HG03460 (cell line): ENCODE measurements at regions not wholly inside any gene's neighbourhood (a gene's known extent, or its start where the extent isn't known, plus 50 kb on each side); places are given as distances from the start of the nearest gene placed in this dataset.
"Not testable (repeated sequence)": the region's sequence is repeated elsewhere in the genome, so short reads cannot be mapped to it uniquely, and the experiment has no call there.

Experiments used
- ATAC-seq: cut with Tn5 transposase; IDR thresholded peaks from one replicate; pipeline ENCODE4 v1.9.1; 2021; ENCODE audit not compliant: unreplicated experiment

DNA sequence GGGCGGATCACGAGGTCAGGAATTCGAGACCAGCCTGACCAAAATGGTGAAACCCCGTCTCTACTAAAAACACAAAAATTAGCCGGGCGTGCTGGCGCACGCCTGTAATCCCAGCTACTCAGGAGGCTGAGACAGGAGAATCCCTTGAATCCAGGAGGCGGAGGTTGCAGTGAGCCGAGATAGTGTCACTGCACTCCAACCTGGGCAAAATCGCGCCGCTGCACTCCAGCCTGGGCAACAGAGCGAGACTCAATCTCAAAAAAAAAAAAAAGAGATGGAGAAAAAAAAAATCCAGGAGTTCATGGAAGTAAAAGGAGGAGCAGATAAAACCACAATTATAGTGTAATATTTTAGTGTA is 76.3 kb upstream of the ZNF184 start:
- not testable (repeated sequence) for ATAC-seq

- no peak for ATAC-seq
Measured at GRCh38 chr6:27547157-27548075, 74.5 kb upstream of the ZNF184 start.

DNA sequence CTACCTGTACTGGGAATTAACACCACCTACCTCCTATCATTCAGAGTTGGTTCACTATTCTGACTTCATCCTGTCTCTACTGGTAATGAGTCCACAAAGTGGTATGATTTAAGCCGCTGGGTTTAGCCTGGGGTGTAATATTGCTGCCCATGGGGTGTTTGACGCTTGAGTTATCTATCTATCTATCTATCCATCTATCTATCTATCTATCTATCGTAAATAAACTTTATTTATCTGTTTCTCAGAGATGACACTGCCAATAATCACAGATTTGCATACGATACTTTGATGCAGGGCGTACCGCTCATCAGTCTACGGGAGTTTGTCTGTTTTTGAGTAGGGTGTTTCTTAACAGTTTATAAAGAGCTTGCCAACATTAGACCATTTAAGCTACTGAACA is 73.6 kb upstream of the ZNF184 start:
- no peak for ATAC-seq

DNA sequence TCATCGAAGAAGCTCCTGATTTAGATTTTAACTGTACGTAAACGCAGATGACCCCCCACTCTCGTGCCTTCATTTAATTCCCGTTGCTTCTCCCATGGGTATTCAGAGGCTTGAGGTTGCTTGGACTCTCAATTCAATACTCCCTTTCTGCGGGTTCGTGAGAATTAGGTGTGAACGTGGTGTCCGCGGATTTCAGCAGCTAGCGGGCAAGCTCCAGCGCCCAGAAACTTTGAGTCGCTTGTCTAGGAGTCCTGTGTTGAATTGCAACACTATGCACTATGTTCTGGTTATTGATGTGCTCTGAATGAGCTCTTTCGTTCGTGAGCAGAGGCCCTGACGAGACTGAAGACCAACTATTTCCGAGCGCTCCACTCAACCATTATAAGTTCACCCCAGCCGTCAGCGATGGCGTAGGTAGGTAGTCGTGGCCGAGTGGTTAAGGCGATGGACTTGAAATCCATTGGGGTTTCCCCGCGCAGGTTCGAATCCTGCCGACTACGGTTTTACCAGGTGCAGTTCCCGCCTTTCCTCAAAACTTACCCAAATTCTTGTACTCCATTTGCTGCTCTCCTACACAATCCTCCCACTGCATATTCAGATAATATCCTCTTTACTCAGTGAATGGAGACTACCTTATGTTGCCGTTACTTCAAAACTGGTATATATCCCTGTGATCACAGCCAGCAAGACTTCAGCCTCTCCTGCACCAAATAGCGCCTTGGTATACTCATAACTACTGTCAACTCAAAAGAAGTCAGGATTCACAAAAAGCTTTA is 72.6 kb upstream of the ZNF184 start:
- ATAC-seq, result no peak

- ATAC-seq, result no peak
Measured at GRCh38 chr6:27544612-27545260, 71.8 kb upstream of the ZNF184 start.

GRCh38 chr6:27544135-27544534 is 71.2 kb upstream of the ZNF184 start:
- ATAC-seq, result not testable (repeated sequence)

- no peak for ATAC-seq
Measured at GRCh38 chr6:27542485-27542884, 69.6 kb upstream of the ZNF184 start.

GRCh38 chr6:27541933-27542297 is 69.0 kb upstream of the ZNF184 start:
- ATAC-seq, result no peak

GRCh38 chr6:27541212-27541932 is 68.5 kb upstream of the ZNF184 start:
- ATAC-seq, result no peak

DNA sequence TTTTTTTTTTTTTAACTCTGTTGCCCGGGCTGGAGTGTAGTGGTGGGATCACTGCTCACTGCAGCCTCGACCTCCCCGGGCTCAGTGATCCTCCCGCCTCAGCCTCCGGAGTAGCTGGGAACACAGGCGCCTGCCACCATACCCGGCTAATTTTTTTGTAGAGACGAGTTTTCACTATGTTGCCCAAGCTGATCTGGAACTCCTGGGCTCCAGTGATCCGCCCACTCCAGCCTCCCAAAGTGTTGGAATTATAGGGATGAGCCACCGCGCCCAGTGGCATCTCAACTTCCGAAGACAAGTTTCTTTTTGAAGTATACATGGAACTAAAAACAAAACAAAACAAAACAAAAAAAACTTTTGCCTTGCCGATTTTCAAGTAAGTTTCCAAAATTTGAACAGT is 66.6 kb upstream of the ZNF184 start:
- ATAC-seq, result no peak

DNA sequence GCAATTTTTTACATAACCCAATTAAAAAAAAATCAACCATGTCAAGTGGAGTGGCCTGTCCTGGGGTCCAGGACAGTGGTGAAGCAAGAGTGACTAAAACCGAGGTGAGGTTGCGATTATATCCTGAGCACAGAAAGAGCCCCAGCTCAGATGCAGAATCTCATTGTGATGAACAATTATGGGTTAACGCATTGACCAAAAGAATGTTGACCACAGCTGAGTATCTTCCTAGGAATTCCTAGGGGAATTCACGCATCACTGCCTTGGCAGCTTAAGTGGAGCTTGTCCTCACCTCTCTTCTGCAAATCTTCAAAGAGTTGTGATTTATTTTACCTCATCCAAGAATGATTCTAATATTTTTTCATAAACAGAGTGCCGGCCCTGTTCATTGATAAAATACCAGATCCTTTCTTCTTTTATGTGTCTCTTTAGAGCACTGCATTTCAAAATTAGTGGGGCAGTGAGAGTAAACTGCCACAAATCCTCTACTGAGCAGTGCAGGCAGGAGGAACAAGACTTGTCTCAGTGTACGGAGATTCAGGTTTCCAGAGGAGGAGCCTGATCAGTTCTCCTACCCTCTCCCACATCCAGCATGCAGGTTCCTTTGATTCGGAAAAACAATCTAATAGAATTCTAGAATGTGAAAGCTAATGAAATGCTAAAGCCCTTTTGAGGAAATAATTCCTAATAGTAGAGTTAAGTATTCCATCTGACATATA is 60.1 kb upstream of the ZNF184 start:
- ATAC-seq, result no peak

GRCh38 chr6:27531772-27532459 is 59.0 kb upstream of the ZNF184 start:
- no peak for ATAC-seq

DNA sequence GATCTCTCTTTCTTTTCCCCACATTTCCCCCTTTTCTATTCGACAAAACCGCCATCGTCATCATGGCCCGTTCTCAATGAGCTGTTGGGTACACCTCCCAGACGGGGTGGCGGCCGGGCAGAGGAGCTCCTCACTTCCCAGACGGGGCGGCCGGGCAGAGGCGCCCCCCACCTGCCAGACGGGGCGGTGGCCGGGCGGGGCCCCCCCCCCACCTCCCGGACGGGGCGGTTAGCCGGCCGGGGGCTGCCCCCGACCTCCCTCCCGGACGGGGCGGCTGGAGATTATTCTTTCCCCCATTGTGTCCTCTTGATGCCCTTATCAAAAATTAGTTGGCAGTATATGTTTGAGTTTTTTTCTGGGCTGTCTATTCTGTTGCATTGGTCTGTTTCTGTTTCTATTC is 56.9 kb upstream of the ZNF184 start:
- not testable (repeated sequence) for ATAC-seq

DNA sequence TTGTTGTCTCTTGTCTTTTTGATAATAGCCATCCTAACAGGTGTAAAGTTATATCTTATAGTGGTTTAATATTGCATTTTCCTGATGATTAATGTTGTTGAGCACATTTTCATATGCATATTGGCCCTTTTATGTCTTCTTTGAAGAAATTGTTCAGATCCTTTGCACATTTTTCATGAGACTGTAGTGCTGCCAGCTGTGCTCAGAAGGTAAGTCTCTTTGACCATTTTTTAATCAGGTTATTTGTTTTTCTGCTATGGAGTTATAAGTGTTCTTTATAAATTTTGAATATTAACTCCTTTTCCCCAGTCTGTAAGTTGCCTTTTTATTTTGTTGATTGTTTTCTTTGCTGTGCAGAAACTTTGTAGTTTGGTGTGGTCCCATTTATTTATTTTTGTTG is 55.8 kb upstream of the ZNF184 start:
- no peak for ATAC-seq
